Mucosa of descending colon (tissue), 1 donor: ENCODE measurements at regions not wholly inside any gene's neighbourhood (a gene's known extent, or its start where the extent isn't known, plus 50 kb on each side); places are given as distances from the start of the nearest gene placed in this dataset. TPM values are rescaled to one million over a fixed set of nuclear protein-coding genes. Genes with fewer than 3 reads are reported as not detected.

Source experiments
- microRNA-seq: library from miRNA; unstranded; fragments of <30 nt; microRNA quantifications from one replicate; pipeline ENCODE4, GENCODE V29; 2019
- donor health status: DM: no; HTN: no; CAD: no; lungs with moderate emphysema.

Small RNAs in the stretch of these regions (microRNA-seq; reads per million reads assigned to microRNA genes)
- gene MIR548AI = not detected
